H1 (cell line): ENCODE measurements at regions not wholly inside any gene's neighbourhood (a gene's known extent, or its start where the extent isn't known, plus 50 kb on each side); places are given as distances from the start of the nearest gene placed in this dataset.

Experiments used
- CEBPB ChIP-seq: IDR thresholded peaks from 2 replicates; pipeline ENCODE4 v1.6.1; 2012; ENCODE audit warnings: low read depth, low read length
- CHD2 ChIP-seq: IDR thresholded peaks from 2 replicates; pipeline ENCODE4 v1.6.1; 2012; ENCODE audit warnings: low read length, improper control_type of control experiment
- CREB1 ChIP-seq: IDR thresholded peaks from 2 replicates; pipeline ENCODE4 v1.6.1; 2012; ENCODE audit warnings: inconsistent platforms
- CTCF ChIP-seq, 3 experiments: IDR thresholded peaks; 1 replicate in 2 of 3; 2 replicates in 1 of 3; pipeline versions ENCODE4 v1.5.1 to v1.6.1; 2011; ENCODE audit warnings: low read length in 3 of 3, mild to moderate bottlenecking in 3 of 3, inconsistent platforms in 2 of 3, low read depth in 1 of 3, moderate library complexity in 1 of 3; ENCODE audit not compliant: insufficient read depth in 1 of 3; ENCODE audit errors: control extremely low read depth in 1 of 3
- JUN ChIP-seq: IDR thresholded peaks from 2 replicates; pipeline ENCODE4 v1.6.1; 2011; ENCODE audit warnings: low read depth, mild to moderate bottlenecking, improper control_type of control experiment, low read length
- JUND ChIP-seq: IDR thresholded peaks from 2 replicates; pipeline ENCODE4 v1.6.1; 2011; ENCODE audit warnings: mild to moderate bottlenecking, improper control_type of control experiment, low read length
- KDM1A ChIP-seq: fragments of 200-600, 300-600 bp; sonication (generic); IDR thresholded peaks from 2 replicates; pipeline ENCODE4 v1.7.1; 2016; ENCODE audit warnings: mild to moderate bottlenecking, low read length, borderline replicate concordance
- NRF1 ChIP-seq: IDR thresholded peaks from 2 replicates; pipeline ENCODE4 v1.6.1; 2011; ENCODE audit warnings: mild to moderate bottlenecking, low read depth, low read length, improper control_type of control experiment
- POLR2AphosphoS5 ChIP-seq: IDR thresholded peaks from 2 replicates; pipeline ENCODE4 v1.6.1; 2011; ENCODE audit warnings: low read depth, low read length
- SP1 ChIP-seq: IDR thresholded peaks from 2 replicates; pipeline ENCODE4 v1.6.1; 2011; ENCODE audit warnings: low read depth, low read length
- TCF12 ChIP-seq: IDR thresholded peaks from 2 replicates; pipeline ENCODE4 v1.6.1; 2011; ENCODE audit warnings: low read depth, mild to moderate bottlenecking, low read length
- TF ChIP-seq, protein P1 (sequence below): IDR thresholded peaks from 2 replicates; pipeline ENCODE4 v1.6.1; 2012; ENCODE audit warnings: inconsistent platforms

GRCh38 chr15:37594417-37594816 lies 340.0 kb upstream of the TMCO5A start:
- TF ChIP-seq, protein P1, sequence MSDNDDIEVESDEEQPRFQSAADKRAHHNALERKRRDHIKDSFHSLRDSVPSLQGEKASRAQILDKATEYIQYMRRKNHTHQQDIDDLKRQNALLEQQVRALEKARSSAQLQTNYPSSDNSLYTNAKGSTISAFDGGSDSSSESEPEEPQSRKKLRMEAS: no peak
- TF ChIP-seq NRF1 (no peak), SP1 (no peak), CHD2 (no peak), JUND (no peak), KDM1A (no peak), CTCF (IDR thresholded peaks at IDR 0.05; ENCODE audit: control extremely low read depth in 1 of 3, insufficient read depth in 1 of 3, low read depth in 1 of 3, low read length in 3 of 3) (no peak), POLR2AphosphoS5 (no peak), CREB1 (no peak), JUN (no peak), CEBPB (no peak), TCF12 (no peak)
